GM19240 (cell line): ENCODE measurements at regions not wholly inside any gene's neighbourhood (a gene's known extent, or its start where the extent isn't known, plus 50 kb on each side); places are given as distances from the start of the nearest gene placed in this dataset.

Source experiments
- DNase-seq: peaks from one replicate; pipeline ENCODE4 v3.0.0; 2011; ENCODE audit warnings: low spot score; ENCODE audit not compliant: insufficient read length

- DNase-seq, result no peak
These were observed 1925.8 kb upstream of the PRR20A start for GRCh38 chr13:55214841-55215345.

- no peak for DNase-seq
These were observed 1921.2 kb upstream of the PRR20A start for GRCh38 chr13:55219538-55219937.

- no peak for DNase-seq
These were observed 1910.7 kb upstream of the PRR20A start for GRCh38 chr13:55229906-55230569.

- DNase-seq, result no peak
These were observed 1910.2 kb upstream of the PRR20A start for GRCh38 chr13:55230570-55230908.

- DNase-seq, result no peak
These were observed 1906.4 kb upstream of the PRR20A start for GRCh38 chr13:55234311-55234710.

GRCh38 chr13:55245005-55245644 is 1895.6 kb upstream of the PRR20A start:
- no peak for DNase-seq

GRCh38 chr13:55255236-55255635 is 1885.5 kb upstream of the PRR20A start:
- no peak for DNase-seq

GRCh38 chr13:55263045-55263444 is 1877.7 kb upstream of the PRR20A start:
- no peak for DNase-seq

- no peak for DNase-seq
These were observed 1874.1 kb upstream of the PRR20A start for GRCh38 chr13:55266644-55267043.

- no peak for DNase-seq
These were observed 1842.5 kb upstream of the PRR20A start for GRCh38 chr13:55298201-55298600.

- DNase-seq, result no peak
These were observed 1838.2 kb upstream of the PRR20A start for GRCh38 chr13:55302568-55302967.

GRCh38 chr13:55307909-55308308 is 1832.8 kb upstream of the PRR20A start:
- no peak for DNase-seq

GRCh38 chr13:55341891-55342290 is 1798.8 kb upstream of the PRR20A start:
- no peak for DNase-seq

- no peak for DNase-seq
These were observed 1795.5 kb upstream of the PRR20A start for GRCh38 chr13:55345224-55345623.

- DNase-seq, result no peak
These were observed 1793.2 kb upstream of the PRR20A start for GRCh38 chr13:55347528-55347927.

GRCh38 chr13:55359067-55359466 is 1781.7 kb upstream of the PRR20A start:
- DNase-seq, result no peak

GRCh38 chr13:55361141-55361540 is 1779.6 kb upstream of the PRR20A start:
- DNase-seq, result no peak

GRCh38 chr13:55366676-55367075 is 1774.0 kb upstream of the PRR20A start:
- no peak for DNase-seq

- no peak for DNase-seq
These were observed 1746.2 kb upstream of the PRR20A start for GRCh38 chr13:55394470-55394869.

- no peak for DNase-seq
These were observed 1737.8 kb upstream of the PRR20A start for GRCh38 chr13:55402870-55403269.

GRCh38 chr13:55403887-55404487 is 1736.7 kb upstream of the PRR20A start:
- DNase-seq, result no peak

GRCh38 chr13:55410398-55411330 is 1730.1 kb upstream of the PRR20A start:
- DNase-seq, result no peak
